HEK293 (cell line): ENCODE measurements at regions not wholly inside any gene's neighbourhood (a gene's known extent, or its start where the extent isn't known, plus 50 kb on each side); places are given as distances from the start of the nearest gene placed in this dataset.

Experiments used
- CTCF ChIA-PET: fragments of 350-600 bp; formaldehyde crosslinking; extraction: SDS; loops from one replicate; lab custom pipeline; 2021; ENCODE audit warnings: antibody characterized with exemption; lab: Yijun Ruan, JAX
- POLR2A ChIA-PET: fragments of 300-600 bp; formaldehyde crosslinking; extraction: SDS; loops from one replicate; lab custom pipeline; 2020; ENCODE audit warnings: antibody characterized with exemption, inconsistent platforms; lab: Yijun Ruan, JAX
- H3K27ac ChIP-seq: fragments of 200-500 bp; sonication (Bioruptor generic); 2 replicates; pipeline ENCODE4 v1.5.1; 2014; ENCODE audit warnings: low read depth, low read length, control low read depth, inconsistent platforms; ENCODE audit errors: extremely low read depth
- H3K36me3 ChIP-seq, 2 experiments: fragments of 200-500 bp in 1 of 2; sonication (Bioruptor generic) in 1 of 2; 1 replicate in 1 of 2; 2 replicates in 1 of 2; pipeline ENCODE4 v1.5.1; 2014 to 2017; ENCODE audit warnings: inconsistent platforms in 2 of 2, low read length in 2 of 2; ENCODE audit not compliant: control insufficient read depth in 2 of 2, insufficient read depth in 1 of 2
- H3K4me1 ChIP-seq: fragments of 200-500 bp; sonication (Bioruptor generic); 2 replicates; pipeline ENCODE4 v1.5.1; 2014; ENCODE audit warnings: mild to moderate bottlenecking, low read length, inconsistent platforms; ENCODE audit not compliant: control insufficient read depth, insufficient read depth
- H3K4me3 ChIP-seq: 2 replicates; pipeline ENCODE4 v1.5.1; 2011; ENCODE audit warnings: low read depth, mild to moderate bottlenecking, control low read depth, low read length, moderate library complexity
- H3K9me3 ChIP-seq: fragments of 200-500 bp; sonication (Bioruptor generic); 2 replicates; pipeline ENCODE4 v1.5.1; 2014; ENCODE audit warnings: low read depth, low read length, inconsistent platforms; ENCODE audit not compliant: control insufficient read depth, insufficient read depth
- GLI2 ChIP-seq: fragments of 450-650 bp; formaldehyde crosslinking; IDR thresholded peaks from 2 replicates; pipeline ENCODE4; 2017; ENCODE audit warnings: missing biosample characterization, missing genetic modification characterization, low read depth, borderline replicate concordance
- KLF8 ChIP-seq: fragments of 450-650 bp; formaldehyde crosslinking; IDR thresholded peaks from 2 replicates; pipeline ENCODE4 v1.5.1; 2016; ENCODE audit warnings: missing biosample characterization, missing genetic modification characterization
- OVOL3 ChIP-seq: fragments of 450-650 bp; formaldehyde crosslinking; IDR thresholded peaks from 2 replicates; pipeline ENCODE4 v1.5.1; 2016; ENCODE audit warnings: missing biosample characterization, missing genetic modification characterization
- SCRT1 ChIP-seq: fragments of 450-650 bp; formaldehyde crosslinking; IDR thresholded peaks from 2 replicates; pipeline ENCODE4 v1.5.1; 2016; ENCODE audit warnings: missing biosample characterization, missing genetic modification characterization, borderline replicate concordance
- ZBTB17 ChIP-seq: fragments of 450-650 bp; formaldehyde crosslinking; IDR thresholded peaks from 2 replicates; pipeline ENCODE4 v1.5.1; 2016; ENCODE audit warnings: missing biosample characterization, missing genetic modification characterization
- ZNF24 ChIP-seq: fragments of 450-650 bp; formaldehyde crosslinking; IDR thresholded peaks from 2 replicates; pipeline ENCODE4 v1.5.1; 2016; ENCODE audit warnings: missing biosample characterization, missing genetic modification characterization
- ZNF248 ChIP-seq: fragments of 450-650 bp; formaldehyde crosslinking; IDR thresholded peaks from 2 replicates; pipeline ENCODE4 v1.5.1; 2017; ENCODE audit warnings: missing biosample characterization, missing genetic modification characterization
- ZNF26 ChIP-seq: fragments of 450-650 bp; formaldehyde crosslinking; IDR thresholded peaks from 2 replicates; pipeline ENCODE4 v1.5.1; 2016; ENCODE audit warnings: missing biosample characterization, missing genetic modification characterization
- ZNF394 ChIP-seq: fragments of 450-650 bp; formaldehyde crosslinking; IDR thresholded peaks from 2 replicates; pipeline ENCODE4 v1.5.1; 2016; ENCODE audit warnings: missing biosample characterization, missing genetic modification characterization, mild to moderate bottlenecking, moderate library complexity, borderline replicate concordance
- ZNF624 ChIP-seq: fragments of 450-650 bp; formaldehyde crosslinking; IDR thresholded peaks from 2 replicates; pipeline ENCODE4 v1.5.1; 2017; ENCODE audit warnings: missing biosample characterization, missing genetic modification characterization
- ZNF626 ChIP-seq: fragments of 450-650 bp; sonication (Bioruptor Pico); formaldehyde crosslinking; IDR thresholded peaks from 2 replicates; pipeline ENCODE4 v1.5.1; 2018; ENCODE audit warnings: missing biosample characterization, missing genetic modification characterization, inconsistent platforms
- ZNF701 ChIP-seq: fragments of 450-650 bp; formaldehyde crosslinking; IDR thresholded peaks from 2 replicates; pipeline ENCODE4 v1.5.1; 2016; ENCODE audit warnings: missing biosample characterization, missing genetic modification characterization
- TF ChIP-seq, protein P1 (sequence below): fragments of 450-650 bp; formaldehyde crosslinking; IDR thresholded peaks from 2 replicates; pipeline ENCODE4 v1.5.1; 2016; ENCODE audit warnings: missing biosample characterization, missing genetic modification characterization
- TF ChIP-seq, protein P2 (sequence below): fragments of 450-650 bp; formaldehyde crosslinking; IDR thresholded peaks from 2 replicates; pipeline ENCODE4 v1.5.1; 2016; ENCODE audit warnings: missing biosample characterization, missing genetic modification characterization, borderline replicate concordance
- TF ChIP-seq, protein P3 (sequence below): fragments of 450-650 bp; formaldehyde crosslinking; IDR thresholded peaks from 2 replicates; pipeline ENCODE4 v1.5.1; 2016; ENCODE audit warnings: missing biosample characterization, missing genetic modification characterization
- TF ChIP-seq, protein P4 (sequence below): fragments of 450-650 bp; formaldehyde crosslinking; IDR thresholded peaks from 2 replicates; pipeline ENCODE4 v1.5.1; 2016; ENCODE audit warnings: missing biosample characterization, missing genetic modification characterization

DNA sequence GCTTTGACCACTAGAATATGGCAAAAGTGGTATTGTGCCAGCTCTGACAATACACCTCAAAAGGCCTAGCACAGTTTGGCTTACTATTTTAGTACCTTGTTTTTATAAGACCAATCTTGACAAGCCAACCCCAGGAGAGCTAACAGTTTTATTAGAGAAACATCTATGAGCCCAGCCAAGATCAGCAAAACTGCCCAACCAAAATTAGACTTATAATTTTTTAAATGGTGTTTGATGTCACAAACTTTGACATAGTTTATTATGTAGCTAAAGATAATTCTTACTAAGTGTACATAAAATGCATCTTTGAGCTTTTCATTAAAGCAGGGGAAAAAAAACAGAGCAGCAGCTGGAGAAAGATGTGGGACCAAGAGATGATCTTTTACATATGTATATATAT, 537.5 kb downstream of the ZPLD1 start:
- Histone ChIP-seq H3K27ac (no peak overlapping the region), H3K9me3 (no peaks in the 10 kb centered on the region), H3K4me1 (no peaks in the 10 kb centered on the region), H3K4me3 (no peak overlapping the region), H3K36me3 (no peaks in the 10 kb centered on the region)
- POLR2A ChIA-PET = no interaction called here
- CTCF ChIA-PET = no interaction called here
- TF ChIP-seq, protein P1, sequence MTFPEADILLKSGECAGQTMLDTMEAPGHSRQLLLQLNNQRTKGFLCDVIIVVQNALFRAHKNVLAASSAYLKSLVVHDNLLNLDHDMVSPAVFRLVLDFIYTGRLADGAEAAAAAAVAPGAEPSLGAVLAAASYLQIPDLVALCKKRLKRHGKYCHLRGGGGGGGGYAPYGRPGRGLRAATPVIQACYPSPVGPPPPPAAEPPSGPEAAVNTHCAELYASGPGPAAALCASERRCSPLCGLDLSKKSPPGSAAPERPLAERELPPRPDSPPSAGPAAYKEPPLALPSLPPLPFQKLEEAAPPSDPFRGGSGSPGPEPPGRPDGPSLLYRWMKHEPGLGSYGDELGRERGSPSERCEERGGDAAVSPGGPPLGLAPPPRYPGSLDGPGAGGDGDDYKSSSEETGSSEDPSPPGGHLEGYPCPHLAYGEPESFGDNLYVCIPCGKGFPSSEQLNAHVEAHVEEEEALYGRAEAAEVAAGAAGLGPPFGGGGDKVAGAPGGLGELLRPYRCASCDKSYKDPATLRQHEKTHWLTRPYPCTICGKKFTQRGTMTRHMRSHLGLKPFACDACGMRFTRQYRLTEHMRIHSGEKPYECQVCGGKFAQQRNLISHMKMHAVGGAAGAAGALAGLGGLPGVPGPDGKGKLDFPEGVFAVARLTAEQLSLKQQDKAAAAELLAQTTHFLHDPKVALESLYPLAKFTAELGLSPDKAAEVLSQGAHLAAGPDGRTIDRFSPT = no peak
- no peak for TF ChIP-seq ZNF26

GRCh38 chr3:102974333-102974732, 539.5 kb downstream of the ZPLD1 start:
- Histone ChIP-seq H3K36me3 (no peaks in the 10 kb centered on the region), H3K4me1 (no peaks in the 10 kb centered on the region), H3K4me3 (no peak overlapping the region), H3K9me3 (no peaks in the 10 kb centered on the region), H3K27ac (no peak overlapping the region)
- ChIA-PET CTCF (no interaction called here), POLR2A (no interaction called here)
- TF ChIP-seq, protein P2, sequence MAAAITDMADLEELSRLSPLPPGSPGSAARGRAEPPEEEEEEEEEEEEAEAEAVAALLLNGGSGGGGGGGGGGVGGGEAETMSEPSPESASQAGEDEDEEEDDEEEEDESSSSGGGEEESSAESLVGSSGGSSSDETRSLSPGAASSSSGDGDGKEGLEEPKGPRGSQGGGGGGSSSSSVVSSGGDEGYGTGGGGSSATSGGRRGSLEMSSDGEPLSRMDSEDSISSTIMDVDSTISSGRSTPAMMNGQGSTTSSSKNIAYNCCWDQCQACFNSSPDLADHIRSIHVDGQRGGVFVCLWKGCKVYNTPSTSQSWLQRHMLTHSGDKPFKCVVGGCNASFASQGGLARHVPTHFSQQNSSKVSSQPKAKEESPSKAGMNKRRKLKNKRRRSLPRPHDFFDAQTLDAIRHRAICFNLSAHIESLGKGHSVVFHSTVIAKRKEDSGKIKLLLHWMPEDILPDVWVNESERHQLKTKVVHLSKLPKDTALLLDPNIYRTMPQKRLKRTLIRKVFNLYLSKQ (tag by site-specific recombination) = no peak
- TF ChIP-seq ZNF626 (tag by site-specific recombination) = no peak
- no peak for TF ChIP-seq ZNF394 (tag by site-specific recombination)
- no peak for TF ChIP-seq ZNF248 (tag by site-specific recombination)
- TF ChIP-seq, protein P3, sequence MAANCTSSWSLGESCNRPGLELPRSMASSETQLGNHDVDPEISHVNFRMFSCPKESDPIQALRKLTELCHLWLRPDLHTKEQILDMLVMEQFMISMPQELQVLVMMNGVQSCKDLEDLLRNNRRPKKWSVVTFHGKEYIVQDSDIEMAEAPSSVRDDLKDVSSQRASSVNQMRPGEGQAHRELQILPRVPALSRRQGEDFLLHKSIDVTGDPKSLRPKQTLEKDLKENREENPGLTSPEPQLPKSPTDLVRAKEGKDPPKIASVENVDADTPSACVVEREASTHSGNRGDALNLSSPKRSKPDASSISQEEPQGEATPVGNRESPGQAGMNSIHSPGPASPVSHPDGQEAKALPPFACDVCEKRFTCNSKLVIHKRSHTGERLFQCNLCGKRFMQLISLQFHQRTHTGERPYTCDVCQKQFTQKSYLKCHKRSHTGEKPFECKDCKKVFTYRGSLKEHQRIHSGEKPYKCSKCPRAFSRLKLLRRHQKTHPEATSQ = no peak
- TF ChIP-seq OVOL3 (tag by site-specific recombination) = no peak
- TF ChIP-seq ZNF701 (tag by site-specific recombination) = no peak
- TF ChIP-seq ZNF24 (tag by site-specific recombination) = no peak
- no peak for TF ChIP-seq ZBTB17
- TF ChIP-seq KLF8 (tag by site-specific recombination) = no peak
- TF ChIP-seq, protein P4, sequence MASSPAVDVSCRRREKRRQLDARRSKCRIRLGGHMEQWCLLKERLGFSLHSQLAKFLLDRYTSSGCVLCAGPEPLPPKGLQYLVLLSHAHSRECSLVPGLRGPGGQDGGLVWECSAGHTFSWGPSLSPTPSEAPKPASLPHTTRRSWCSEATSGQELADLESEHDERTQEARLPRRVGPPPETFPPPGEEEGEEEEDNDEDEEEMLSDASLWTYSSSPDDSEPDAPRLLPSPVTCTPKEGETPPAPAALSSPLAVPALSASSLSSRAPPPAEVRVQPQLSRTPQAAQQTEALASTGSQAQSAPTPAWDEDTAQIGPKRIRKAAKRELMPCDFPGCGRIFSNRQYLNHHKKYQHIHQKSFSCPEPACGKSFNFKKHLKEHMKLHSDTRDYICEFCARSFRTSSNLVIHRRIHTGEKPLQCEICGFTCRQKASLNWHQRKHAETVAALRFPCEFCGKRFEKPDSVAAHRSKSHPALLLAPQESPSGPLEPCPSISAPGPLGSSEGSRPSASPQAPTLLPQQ (tag by site-specific recombination) = no peak
- no peak for TF ChIP-seq SCRT1
- no peak for TF ChIP-seq ZNF624 (tag by site-specific recombination)
- no peak for TF ChIP-seq GLI2 (tag by site-specific recombination)
- TF ChIP-seq, all 188 proteins: peak for 0
